Stimulated activated CD4-positive, alpha-beta T cell treated with anti-CD3 and anti-CD28 coated beads, Interleukin-12 subunit alpha, Interleukin-12 subunit beta, amount 100 ng/mL, for 48 hours (primary cell): ENCODE measurements at regions not wholly inside any gene's neighbourhood (a gene's known extent, or its start where the extent isn't known, plus 50 kb on each side); places are given as distances from the start of the nearest gene placed in this dataset.
"Not testable (repeated sequence)": the region's sequence is repeated elsewhere in the genome, so short reads cannot be mapped to it uniquely, and the experiment has no call there.

Experiments
- DNase-seq, 3 donors: peaks; one replicate each; pipeline ENCODE4 v3.0.0-alpha.2; 2020; ENCODE audit warnings: low read depth in 2 of 3, low spot score in 1 of 3

DNA sequence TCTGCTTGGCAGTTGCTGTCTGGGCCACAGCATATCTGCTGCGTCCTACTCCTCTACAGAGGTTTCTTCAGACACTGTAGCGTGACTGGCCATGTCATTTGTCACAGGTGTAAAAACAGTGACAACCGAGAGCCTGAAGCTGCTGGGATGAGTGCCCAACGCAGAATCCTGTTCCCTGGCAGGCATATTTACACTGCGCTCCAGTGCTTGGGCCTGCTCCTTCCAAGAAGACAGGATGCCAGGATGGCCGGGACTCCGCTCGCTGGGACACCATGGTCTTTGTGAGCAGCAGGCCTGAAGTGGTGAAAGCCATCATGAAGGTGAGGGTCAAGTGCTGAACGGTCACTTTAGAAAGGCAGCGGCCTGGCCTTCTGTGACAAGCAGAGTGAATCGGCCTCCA, 171.4 kb downstream of the EMP1 start:
- no peak for DNase-seq

DNA sequence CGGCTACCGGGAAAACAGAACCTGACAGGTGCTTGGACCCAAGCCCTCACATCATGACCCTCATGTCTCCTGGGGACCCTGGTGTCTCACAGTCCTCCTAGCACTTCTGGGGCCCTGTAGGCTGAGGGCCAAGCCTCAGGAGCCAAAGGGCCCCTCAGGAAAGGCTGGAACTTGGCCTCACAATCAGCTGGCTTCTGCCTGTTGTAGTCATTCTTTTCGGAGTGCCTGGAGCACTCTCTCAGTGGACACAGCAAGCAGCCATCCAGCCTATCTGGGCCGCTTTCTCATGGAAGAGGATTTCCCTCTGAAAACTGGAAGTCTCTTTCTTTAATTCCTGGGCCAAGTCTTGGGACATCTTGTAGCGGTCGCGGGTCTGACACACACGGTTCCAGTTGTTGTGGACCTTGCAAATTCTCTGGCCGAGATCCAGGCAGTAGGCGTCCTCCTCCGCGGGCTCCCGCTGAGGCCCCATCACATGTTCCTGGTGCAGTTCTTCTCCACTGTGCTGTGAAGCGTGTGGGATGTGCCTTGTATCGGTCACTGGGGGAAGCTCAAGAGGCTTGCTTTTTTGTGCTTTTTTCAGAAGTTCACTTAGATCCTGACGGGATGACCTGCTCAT, 169.3 kb downstream of the EMP1 start:
- DNase-seq, result no peak

DNA sequence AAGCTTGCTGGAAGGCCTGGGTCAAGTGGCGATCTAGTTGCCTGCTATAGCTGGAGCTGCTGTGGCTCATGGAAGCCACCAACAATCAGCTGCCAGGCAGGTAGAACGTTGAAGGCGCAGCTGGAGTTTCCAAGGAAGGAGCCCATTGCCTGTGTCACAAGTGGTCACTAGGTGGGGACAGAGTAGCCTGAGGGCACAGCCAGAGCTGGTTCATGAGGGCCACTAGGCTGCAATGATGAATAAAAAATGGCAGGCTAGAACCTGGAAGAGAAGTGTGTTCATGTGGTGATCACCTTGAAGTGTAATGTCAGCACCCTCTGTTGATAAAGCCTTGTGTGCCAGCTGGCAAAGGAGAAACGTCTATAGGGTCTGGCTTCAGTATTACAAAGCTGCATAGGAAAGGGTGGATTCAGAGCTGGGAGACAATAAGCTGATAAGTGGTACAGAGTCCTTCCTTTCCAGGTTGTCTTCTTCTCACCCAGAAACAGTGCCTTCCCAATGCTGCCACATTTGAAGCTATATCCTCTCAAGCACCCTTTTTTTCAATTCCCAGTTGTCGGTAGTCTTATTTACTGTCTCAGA, 165.8 kb downstream of the EMP1 start:
- peak; percentile 23 to 39 (median 24) for DNase-seq

DNA sequence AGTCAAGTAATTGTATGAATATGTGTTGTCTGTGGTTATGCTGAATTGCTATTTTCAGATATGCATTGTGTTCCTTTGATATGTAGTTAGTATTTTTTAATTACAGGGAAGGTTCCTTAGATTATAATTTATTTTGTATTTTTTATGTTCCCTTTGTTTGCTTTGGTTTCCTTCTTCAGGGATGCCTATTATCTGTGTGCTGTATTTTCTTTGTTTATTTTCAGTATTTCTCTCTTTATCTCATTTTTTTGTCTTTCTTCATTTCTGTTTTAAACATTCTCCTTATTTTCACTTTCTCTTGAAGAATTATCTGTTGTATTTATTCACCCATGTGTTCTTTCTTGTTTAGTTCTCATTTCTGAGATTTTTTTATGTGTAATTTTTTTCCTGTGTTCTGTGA, 163.1 kb downstream of the EMP1 start:
- no peak for DNase-seq

DNA sequence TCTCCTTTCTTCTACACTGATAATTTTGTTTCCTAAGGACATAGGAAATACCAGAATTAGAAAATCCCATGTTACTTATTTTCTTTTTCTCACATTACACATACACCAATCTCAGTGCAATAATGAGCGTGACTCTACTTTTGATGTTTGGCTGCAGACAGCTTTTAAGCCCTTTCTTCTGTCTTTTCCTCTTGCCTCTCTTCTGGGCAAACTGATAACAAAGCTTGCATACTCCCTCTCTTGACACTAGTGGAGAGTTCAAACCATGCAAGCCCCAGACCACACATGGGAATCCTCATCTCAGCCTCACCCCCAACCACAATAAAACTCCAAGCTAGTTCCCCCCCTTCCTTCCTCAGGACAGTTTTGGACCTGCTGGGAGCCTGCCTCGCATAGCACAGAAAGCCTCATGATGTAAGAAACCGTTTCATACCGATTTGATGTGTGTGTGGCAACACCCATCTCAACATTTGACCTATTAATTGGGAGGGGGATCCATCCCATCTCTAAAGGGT, 161.9 kb downstream of the EMP1 start:
- DNase-seq, result no peak

DNA sequence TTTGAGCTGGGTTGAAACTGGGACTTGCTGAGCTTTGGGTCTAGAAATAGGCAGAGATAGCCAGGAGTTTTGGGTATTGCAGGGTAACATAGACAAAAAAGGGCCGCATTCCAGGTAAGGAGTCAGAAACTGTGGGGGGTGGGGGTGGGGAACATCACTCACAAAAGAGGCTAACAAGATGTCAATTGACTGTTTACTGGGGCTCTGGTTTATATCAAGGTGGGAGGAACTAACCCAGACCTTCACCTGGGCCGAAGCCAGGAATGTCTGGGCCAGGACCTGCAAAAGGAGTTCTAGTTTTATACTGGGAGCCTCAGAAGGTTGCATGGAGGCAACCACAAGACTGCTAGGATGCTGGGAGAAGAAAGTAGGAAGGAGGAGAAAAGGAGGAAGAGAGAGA, 154.4 kb downstream of the EMP1 start:
- no peak for DNase-seq

DNA sequence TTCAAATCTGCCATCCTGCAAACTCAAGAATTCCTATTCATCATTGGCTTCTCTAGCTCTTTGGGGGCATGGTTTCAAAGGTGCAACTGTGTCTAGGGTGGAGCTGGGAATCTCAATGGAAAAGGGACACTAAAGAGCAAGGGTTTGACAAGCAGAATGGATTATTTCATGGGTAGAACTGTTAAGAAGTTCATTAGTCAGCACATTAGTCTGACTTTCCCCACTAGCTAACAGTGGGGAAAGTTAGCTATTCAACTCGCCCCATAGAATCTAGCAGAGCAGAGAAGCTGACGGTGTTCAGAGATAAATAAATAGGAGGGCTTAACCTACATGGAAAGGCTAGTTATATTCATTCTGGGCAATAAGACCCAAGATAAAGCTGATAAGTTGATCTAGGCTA, 153.9 kb downstream of the EMP1 start:
- no peak for DNase-seq

DNA sequence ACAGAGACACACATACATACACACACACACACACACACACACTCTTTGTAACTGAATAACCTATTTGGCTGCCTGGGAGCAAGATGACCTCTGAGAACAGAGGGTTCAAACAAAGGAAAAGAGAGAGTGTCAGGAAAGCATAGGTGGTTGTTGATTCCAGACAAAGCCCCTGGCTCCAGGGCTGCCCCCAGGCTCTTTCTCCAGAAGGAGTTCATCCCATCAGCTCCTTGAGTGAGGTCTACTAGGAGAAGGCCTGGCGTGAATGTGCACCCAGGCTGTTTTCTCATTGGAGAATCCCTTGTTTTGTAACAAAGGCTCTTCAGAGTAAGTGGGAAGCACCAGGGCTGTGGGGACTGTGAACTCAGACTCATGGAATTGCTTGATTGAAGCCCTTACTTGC, 151.9 kb downstream of the EMP1 start:
- no peak for DNase-seq

DNA sequence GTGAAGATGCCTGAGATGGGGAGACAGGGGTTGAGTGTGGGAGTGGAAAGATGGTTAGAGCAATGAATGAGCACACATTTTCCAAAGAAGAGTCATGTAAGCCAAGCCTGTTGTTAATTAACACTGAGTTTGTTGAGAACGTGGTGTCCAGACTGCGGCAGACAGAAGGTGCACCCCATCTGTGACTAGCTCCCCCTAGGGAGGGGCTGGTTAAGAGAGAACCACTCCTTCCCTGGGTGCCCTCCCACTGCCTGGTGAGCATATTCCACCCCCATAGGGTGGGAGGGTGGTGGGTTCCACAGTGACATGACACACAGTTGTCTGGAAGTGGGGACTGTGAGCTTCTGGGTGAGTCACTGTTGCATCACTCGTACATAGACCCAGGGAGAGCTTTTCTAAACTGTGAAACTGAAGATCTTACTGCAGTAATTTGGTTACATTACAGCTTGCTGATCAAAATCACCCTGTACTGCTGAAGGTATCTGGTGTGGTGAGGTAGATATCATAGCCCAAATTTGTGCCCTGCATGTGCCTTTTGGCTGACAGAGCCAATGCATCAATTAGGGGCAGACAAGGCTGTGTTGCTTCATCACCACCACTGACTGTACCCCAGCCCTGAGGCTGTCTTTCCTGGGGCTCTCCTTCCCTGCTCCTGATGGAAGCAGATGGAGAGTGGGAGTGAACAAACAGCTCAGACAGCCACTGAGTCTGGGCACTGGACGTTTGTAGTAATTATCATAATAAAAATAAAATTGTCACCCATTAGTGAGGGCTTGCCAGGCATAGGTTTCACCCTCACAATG, 150.9 kb downstream of the EMP1 start:
- peak; percentile 49 to 64 (median 54) for DNase-seq

DNA sequence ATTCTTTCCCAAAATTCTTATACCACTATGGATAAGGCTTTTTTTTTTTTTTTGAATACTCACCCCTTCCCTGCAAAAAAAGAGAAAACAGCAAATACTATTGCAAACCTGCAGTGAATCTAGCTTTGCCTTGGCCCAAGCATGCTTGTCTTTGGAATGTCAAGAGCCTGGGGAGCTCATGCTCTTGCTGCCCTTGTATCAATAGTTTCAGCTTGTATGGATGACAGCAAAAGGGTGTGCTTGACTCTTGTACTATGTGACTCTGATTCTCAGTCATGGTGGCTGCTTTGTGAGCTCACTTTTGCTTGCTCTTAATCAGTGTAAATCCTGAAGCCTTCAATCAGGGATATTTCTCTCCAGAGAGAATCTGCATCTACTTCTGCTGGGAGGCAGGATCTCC, 149.2 kb downstream of the EMP1 start:
- DNase-seq, result no peak

DNA sequence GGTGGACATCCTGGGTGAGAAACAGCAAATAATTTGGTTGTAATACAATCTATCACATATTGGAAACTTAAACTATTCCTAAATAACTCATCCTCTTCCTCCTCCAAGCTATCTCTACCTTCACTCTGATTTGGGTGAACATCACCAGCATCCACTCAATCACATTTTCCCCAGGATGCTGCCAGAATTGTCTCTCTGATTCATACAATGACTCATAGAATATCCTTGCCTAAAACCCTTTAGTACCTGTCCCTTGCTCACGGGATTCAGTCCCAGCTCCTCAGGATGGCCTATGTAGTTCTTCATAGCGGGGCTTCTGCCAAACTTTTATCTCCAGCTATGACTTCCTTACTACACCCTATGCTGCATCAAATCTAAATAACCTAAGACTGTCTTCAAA, 146.8 kb downstream of the EMP1 start:
- no peak for DNase-seq

DNA sequence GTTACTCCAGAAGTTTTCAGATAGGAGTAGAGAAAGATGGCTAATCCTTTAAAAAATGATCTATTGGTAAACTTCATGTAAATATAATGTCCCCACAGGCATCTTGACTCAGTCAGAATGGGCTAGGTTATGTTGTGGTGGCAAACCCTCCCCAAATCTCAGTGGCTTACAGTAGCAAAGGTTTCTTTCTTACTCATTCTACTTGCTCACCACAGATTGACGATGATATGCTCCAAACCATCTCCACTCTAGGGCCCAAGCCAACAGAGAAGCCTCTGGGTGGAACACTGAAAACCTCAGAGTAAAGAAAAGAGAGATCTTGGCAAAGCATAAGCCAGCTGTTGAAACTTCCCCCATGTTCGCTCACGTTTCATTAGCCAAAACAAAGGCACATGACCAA, 146.4 kb downstream of the EMP1 start:
- DNase-seq, result peak; percentile 10 to 33 (median 13)

DNA sequence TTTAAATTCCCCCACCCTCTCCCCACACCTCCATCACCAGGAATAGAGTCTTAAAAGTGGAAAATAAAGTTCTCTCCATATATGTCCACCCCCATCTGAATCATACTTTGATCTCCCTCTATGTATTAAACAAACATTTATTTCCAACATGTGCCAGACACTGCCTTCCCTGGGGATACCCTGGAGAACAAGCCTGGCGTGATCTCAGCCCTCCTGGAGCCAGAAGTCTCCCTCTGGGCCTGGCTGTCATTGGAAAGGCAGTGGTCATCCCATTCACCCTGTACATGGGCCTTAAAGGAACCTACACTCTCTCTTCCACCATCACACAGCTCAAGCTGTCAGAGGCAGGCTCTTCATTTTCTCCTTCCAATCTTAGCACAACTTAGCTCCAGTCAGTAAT, 143.6 kb downstream of the EMP1 start:
- no peak for DNase-seq

DNA sequence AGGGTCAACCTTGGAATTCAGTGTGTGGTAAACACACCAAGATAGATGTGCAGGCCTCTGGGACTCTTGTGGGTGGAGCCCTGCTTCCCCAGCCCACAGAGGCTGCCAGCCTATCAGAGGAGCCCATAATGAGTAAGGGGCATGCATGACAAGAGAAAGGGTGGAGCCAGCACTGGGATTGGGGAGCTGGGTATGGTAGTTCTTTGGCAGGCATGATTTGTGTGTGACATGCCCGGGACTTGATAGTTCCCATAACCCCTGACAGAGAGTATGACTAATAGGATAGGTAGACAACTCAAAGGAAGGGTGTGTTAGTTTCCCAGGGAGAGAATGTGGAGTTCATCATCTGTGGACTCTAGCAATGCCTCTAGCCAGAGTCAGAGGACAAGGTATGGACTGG, 143.0 kb downstream of the EMP1 start:
- DNase-seq, result no peak

DNA sequence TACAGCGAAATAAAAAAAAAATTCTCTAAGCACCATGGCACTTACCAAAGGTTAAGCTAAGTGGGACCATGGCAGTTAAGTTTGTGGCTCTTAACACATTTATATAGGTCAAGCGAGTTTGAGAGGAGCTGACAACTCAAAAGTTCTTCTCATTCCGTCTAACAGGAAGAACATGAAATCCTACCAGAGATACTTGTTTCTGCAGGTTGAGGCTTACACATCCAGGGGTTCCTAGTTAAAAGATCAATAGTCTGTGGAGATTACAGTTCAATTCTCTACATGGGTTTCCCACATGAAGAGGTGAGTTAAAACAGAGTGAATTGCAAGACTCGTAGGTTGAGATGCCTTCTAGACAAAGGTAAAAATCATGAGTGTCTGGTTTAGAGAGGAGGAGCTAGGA, 142.6 kb downstream of the EMP1 start:
- no peak for DNase-seq

DNA sequence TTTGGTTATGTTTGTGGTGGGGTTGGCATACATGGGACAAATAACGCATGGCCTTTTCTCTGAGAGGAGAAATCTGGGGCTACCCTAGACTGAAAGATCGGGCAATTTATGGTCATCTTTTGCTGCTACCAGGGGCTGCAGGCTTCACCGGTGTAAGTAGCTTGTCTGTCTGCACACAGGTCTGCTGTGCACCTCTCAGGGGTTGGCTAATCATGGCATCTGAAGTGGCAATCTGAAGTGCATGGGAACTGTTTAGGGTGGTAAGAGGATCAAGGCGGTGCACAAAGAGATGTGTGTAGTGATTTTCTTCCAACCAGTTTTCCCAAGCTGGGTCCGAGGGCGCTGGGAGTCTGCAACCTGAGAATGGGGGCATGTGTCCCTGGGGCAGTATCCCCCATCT, 141.3 kb downstream of the EMP1 start:
- DNase-seq, result no peak

DNA sequence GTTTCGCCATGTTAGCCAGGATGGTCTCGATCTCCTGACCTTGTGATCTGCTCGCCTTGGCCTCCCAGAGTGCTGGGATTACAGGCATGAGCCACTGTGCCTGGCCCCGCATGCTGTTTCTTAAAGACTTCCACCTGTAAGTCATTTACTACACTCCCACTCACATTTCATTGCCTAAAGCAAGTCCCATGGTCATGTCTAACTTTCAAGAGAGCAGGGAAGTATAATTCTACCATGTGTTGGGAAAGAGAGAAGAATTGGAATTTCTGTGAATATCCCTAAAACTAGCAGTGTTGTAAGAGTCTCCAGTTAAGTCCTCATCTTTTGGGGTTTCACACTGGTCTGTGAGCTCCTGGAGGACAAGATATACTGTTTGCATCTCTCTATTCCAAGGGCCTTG, 139.7 kb downstream of the EMP1 start:
- no peak for DNase-seq

DNA sequence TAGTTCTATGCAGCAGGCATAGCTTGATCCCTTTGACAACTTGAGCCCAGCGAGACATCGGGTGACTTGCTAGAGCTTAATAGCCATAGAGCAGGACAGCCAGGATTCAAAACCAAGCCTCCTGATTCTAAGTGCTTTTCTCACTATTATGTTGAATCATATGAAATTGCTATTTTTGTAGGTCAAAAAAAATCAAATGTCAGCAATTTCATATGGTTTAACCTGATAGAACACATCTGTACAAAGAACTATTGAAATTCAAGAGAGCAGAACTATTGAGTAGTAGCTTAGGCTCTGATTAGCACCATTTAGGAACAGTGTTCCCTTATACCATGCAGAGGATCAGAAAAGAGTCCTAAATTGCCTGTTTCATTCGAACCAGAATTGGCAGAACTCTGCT, 132.0 kb downstream of the EMP1 start:
- no peak for DNase-seq

DNA sequence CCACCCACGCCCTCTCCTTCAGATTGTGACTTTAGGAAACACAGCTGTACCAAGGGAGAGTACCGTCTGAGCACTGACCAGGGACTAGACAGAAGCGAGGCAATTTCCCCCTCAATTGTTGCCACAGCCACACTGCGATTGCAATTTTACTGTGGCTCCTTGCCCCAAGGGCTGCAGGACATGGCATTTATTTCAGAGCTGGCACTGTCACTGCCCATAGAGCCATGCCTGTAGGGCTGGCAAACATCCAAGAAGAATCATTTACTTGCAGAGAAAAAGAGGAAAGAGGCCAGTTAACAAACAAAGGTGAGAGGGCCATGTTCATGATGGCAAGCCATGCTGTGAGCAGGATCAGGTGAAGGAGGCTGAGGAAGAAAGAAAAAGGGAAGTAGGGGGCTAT, 129.6 kb downstream of the EMP1 start:
- DNase-seq, result no peak

DNA sequence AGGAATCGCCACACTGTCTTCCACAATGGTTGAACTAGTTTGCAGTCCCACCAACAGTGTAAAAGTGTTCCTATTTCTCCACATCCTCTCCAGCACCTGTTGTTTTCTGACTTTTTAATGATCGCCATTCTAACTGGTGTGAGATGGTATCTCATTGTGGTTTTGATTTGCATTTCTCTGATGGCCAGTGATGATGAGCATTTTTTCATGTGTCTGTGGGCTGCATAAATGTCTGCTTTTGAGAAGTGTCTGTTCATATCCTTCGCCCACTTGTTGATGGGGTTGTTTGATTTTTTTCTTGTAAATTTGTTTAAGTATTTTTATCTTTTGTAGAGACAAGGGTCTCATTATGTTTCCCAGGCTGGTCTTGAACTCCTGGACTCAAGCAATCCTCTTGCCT, 128.5 kb downstream of the EMP1 start:
- not testable (repeated sequence) for DNase-seq

DNA sequence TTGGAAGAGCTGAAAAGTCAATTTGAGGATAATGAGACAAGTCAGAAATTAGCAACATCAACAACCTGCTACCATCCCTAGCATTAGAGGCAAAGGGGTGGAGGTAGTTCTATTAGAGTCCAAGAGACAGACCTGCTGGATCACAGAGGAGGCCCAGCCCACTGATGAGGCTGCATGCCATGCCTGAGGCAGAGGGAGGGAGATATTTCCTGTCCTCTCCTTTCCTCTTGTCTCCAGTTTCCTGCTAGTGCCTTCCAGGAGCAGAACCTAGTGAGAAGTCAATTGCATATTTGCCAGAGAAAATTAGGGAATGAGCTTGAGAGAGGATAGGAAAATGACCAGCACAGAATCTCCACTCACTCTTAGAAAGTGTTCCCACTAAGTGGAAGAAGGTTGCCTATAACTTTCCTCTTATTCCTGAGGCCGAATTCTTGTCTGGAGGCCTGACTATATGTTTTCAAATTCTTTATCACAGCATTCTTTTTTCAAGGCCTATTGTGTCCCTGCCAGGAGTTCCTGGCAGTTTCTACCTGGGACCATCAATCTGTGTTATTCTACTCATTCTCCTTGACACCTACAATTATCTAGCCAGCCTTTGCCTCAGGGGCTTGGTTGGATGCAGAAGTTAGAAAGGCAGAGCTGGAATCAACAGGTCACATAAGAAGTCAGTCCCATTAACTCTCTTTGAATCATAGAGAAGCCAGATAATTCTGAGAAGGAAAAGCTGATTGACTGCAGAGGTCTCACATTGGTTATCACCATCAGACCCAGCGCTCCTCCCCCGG, 121.9 kb downstream of the EMP1 start:
- no peak for DNase-seq
